ENCODE measurements at regions not wholly inside any gene's neighbourhood (a gene's known extent, or its start where the extent isn't known, plus 50 kb on each side); places are given as distances from the start of the nearest gene placed in this dataset.

DNA sequence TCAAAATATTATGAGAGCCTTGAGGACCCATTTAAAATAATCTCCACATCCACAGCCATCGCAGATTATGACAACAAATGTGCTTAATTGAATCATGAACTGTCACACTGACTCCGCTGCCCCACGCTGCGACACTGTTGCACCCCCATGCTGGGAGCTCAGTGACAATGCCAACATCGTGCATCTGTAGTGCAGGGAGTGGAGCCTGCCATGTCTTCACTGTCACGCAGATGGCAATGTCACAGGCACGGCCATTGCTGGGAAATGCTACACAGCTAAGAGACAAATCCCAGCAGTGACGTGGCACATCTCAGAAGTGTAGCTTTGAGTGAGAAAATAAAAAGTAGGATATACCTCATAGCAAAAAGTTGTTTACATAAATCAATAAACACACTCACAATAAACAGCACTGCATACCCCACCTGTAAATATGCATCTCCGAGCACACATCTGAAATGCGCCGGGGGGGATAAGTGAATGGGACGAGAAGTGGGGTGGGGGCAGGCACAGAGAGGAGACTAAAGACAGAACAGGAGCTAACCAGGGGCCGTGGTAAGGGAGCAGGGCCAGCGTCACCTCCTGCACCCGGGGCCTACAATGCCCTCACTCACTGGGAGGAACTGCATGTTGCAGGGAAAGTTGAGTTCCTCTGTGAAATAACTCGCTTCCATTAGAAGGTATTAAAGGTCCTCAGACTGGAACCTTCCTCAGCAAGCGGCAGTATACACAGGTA lies 349.9 kb downstream of the THBS2 start:
- H3K18ac ChIP-seq (ENCODE audit: low read length) = no peak overlapping the region
- no peak overlapping the region for H3K56ac ChIP-seq (ENCODE audit: low read length)
- no peaks in the 10 kb centered on the region for H3K79me1 ChIP-seq (ENCODE audit: low read length)
- no peak overlapping the region for H3K4me2 ChIP-seq (ENCODE audit: low read length)
- no peak overlapping the region for H3K9ac ChIP-seq (ENCODE audit: low read length)
- no peaks in the 10 kb centered on the region for H3K4me1 ChIP-seq (ENCODE audit: control insufficient read depth, low read depth, low read length)
- no peak overlapping the region for H3K27ac ChIP-seq (ENCODE audit: low read depth, low read length)
- H2BK120ac ChIP-seq (ENCODE audit: low read depth, low read length) = no peak overlapping the region
- no peak overlapping the region for H2AK5ac ChIP-seq (ENCODE audit: low read length)
- H3K4ac ChIP-seq (ENCODE audit: low read depth, low read length) = no peak overlapping the region
- no peak overlapping the region for H3K23ac ChIP-seq (ENCODE audit: low read length)
- H4K5ac ChIP-seq (ENCODE audit: low read length) = no peak overlapping the region
- no peaks in the 10 kb centered on the region for H3K36me3 ChIP-seq (ENCODE audit: control insufficient read depth, insufficient read depth, low read length)
- H3K4me3 ChIP-seq (ENCODE audit: low read length) = no peak overlapping the region
- no peak overlapping the region for H4K8ac ChIP-seq (ENCODE audit: low read depth, low read length)
- DNase-seq = no peak
- WGBS (ENCODE audit: extremely low coverage, insufficient coverage, low lambda C conversion rate) = no CpG with 5 or more reads among the region's 17 CpGs
- no peaks in the 10 kb centered on the region for H3K79me2 ChIP-seq (ENCODE audit: control insufficient read depth, insufficient read depth, low read length)
- no peaks in the 10 kb centered on the region for H3K27me3 ChIP-seq (ENCODE audit: insufficient read depth, low read length, poor library complexity)
- no peak overlapping the region for H2BK5ac ChIP-seq (ENCODE audit: low read length)
- no peak overlapping the region for H2BK15ac ChIP-seq (replicated peaks; ENCODE audit: low read depth)

DNA sequence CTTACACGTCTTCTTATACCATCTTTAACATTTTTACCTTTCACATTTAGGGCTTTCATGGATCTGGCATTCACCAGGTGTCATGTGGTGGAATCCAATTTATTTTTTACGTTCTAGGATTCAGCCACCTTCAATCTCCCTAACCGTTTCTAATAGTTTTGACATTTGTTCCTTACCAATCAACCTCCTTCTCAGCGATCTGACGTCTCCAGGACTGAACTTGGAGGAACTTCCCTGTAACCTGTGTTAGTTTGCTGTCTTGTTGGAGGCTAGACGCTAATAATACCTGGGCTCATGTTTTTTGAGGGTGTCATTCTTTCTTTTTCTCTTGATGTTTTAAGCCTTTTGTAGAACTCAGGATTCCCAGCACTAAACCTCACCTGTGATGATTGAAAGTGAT lies 351.6 kb downstream of the THBS2 start:
- Histone ChIP-seq H4K8ac (ENCODE audit: low read depth, low read length) (no peak overlapping the region), H2BK5ac (ENCODE audit: low read length) (no peak overlapping the region), H3K27ac (ENCODE audit: low read depth, low read length) (no peak overlapping the region)

DNA sequence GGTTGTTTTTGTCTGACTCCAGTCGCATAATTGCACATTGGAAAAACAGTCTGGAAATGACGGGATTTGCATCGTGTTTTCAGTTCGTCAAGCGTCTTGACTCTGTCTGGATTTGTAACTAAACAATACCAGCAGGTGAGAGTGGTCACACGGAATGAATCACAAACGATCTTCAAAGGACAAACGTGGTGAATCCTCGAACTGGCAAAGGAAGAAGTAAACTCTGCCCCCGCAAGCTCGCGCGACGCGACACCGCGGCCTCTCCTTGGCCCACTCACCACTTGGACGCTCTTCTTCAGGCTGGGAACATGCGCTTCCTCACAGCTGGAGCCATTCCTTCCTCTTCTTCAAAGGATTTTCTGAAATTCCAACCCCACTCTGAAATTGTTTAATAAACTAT lies 352.6 kb downstream of the THBS2 start:
- no CpG with 5 or more reads among the region's 19 CpGs for WGBS (ENCODE audit: extremely low coverage, insufficient coverage, low lambda C conversion rate)
- Histone ChIP-seq H3K79me1 (ENCODE audit: low read length) (no peaks in the 10 kb centered on the region), H4K8ac (ENCODE audit: low read depth, low read length) (no peak overlapping the region)

More for the DNA sequence above, 351.6 kb downstream of the THBS2 start:
- no peaks in the 10 kb centered on the region for H3K79me1 ChIP-seq (ENCODE audit: low read length)
- no peaks in the 10 kb centered on the region for H3K27me3 ChIP-seq (ENCODE audit: insufficient read depth, low read length, poor library complexity)
- no peak overlapping the region for H4K5ac ChIP-seq (ENCODE audit: low read length)
- H2BK15ac ChIP-seq (replicated peaks; ENCODE audit: low read depth) = no peak overlapping the region
- H3K36me3 ChIP-seq (ENCODE audit: control insufficient read depth, insufficient read depth, low read length) = no peaks in the 10 kb centered on the region
- H3K18ac ChIP-seq (ENCODE audit: low read length) = no peak overlapping the region
- H3K79me2 ChIP-seq (ENCODE audit: control insufficient read depth, insufficient read depth, low read length) = no peaks in the 10 kb centered on the region
- no peak overlapping the region for H2BK120ac ChIP-seq (ENCODE audit: low read depth, low read length)
- H2AK5ac ChIP-seq (ENCODE audit: low read length) = no peak overlapping the region
- no peaks in the 10 kb centered on the region for H3K4me1 ChIP-seq (ENCODE audit: control insufficient read depth, low read depth, low read length)
- 100% methylated on average over 1 of the region's 6 CpGs for WGBS (ENCODE audit: extremely low coverage, insufficient coverage, low lambda C conversion rate)
- H3K4me2 ChIP-seq (ENCODE audit: low read length) = no peak overlapping the region
- no peak for DNase-seq
- no peak overlapping the region for H3K56ac ChIP-seq (ENCODE audit: low read length)
- no peak overlapping the region for H3K23ac ChIP-seq (ENCODE audit: low read length)
- H3K9ac ChIP-seq (ENCODE audit: low read length) = no peak overlapping the region
- no peak overlapping the region for H3K4me3 ChIP-seq (ENCODE audit: low read length)
- no peak overlapping the region for H3K4ac ChIP-seq (ENCODE audit: low read depth, low read length)

DNA sequence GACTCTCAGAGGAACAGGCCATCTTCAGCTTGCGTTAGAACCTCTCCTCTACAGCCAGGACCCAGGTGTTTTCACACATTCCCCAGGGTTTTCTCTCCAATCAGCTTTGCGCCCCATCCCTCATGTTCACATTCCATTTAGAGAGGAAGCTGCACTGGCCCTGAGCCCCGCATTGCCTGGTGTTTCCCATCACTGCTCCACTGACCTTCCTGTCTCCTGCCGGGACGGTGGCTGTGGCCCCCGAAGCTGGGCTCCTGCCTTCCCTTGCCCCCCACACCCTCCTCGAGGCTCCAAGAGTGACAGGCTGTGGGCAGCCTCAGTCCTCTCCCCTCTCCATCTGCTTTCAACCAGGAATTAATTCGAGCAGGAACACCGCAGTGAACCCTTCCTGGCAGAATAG lies 357.3 kb downstream of the THBS2 start:
- H3K27ac ChIP-seq (ENCODE audit: low read depth, low read length) = no peak overlapping the region
- no CpG with 5 or more reads among the region's 9 CpGs for WGBS (ENCODE audit: extremely low coverage, insufficient coverage, low lambda C conversion rate)
- no peak overlapping the region for H3K18ac ChIP-seq (ENCODE audit: low read length)
- H3K9ac ChIP-seq (ENCODE audit: low read length) = no peak overlapping the region
- no peak overlapping the region for H2BK5ac ChIP-seq (ENCODE audit: low read length)
- no peak overlapping the region for H2BK120ac ChIP-seq (ENCODE audit: low read depth, low read length)
- no peak overlapping the region for H2BK15ac ChIP-seq (replicated peaks; ENCODE audit: low read depth)
- H2AK5ac ChIP-seq (ENCODE audit: low read length) = no peak overlapping the region
- H3K4me1 ChIP-seq (ENCODE audit: control insufficient read depth, low read depth, low read length) = peaks cover 3% of the 10 kb centered on the region
- H3K36me3 ChIP-seq (ENCODE audit: control insufficient read depth, insufficient read depth, low read length) = no peaks in the 10 kb centered on the region
- no peak overlapping the region for H3K4me2 ChIP-seq (ENCODE audit: low read length)
- no peaks in the 10 kb centered on the region for H3K79me2 ChIP-seq (ENCODE audit: control insufficient read depth, insufficient read depth, low read length)
- H3K27me3 ChIP-seq (ENCODE audit: insufficient read depth, low read length, poor library complexity) = no peaks in the 10 kb centered on the region
- H3K79me1 ChIP-seq (ENCODE audit: low read length) = no peaks in the 10 kb centered on the region
- no peak overlapping the region for H4K5ac ChIP-seq (ENCODE audit: low read length)
- H3K4ac ChIP-seq (ENCODE audit: low read depth, low read length) = no peak overlapping the region
- no peak overlapping the region for H3K4me3 ChIP-seq (ENCODE audit: low read length)
- DNase-seq = peak; percentile 16
- no peak overlapping the region for H4K8ac ChIP-seq (ENCODE audit: low read depth, low read length)
- no peak overlapping the region for H3K23ac ChIP-seq (ENCODE audit: low read length)
- H3K56ac ChIP-seq (ENCODE audit: low read length) = no peak overlapping the region

More for the DNA sequence above, 352.6 kb downstream of the THBS2 start:
- Histone ChIP-seq H3K4me1 (ENCODE audit: control insufficient read depth, low read depth, low read length) (no peaks in the 10 kb centered on the region), H2BK5ac (ENCODE audit: low read length) (no peak overlapping the region), H3K27ac (ENCODE audit: low read depth, low read length) (no peak overlapping the region), H2BK120ac (ENCODE audit: low read depth, low read length) (no peak overlapping the region), H3K27me3 (ENCODE audit: insufficient read depth, low read length, poor library complexity) (no peaks in the 10 kb centered on the region), H2BK15ac (replicated peaks; ENCODE audit: low read depth) (no peak overlapping the region), H3K4me2 (ENCODE audit: low read length) (no peak overlapping the region), H3K4ac (ENCODE audit: low read depth, low read length) (no peak overlapping the region), H2AK5ac (ENCODE audit: low read length) (no peak overlapping the region), H3K9ac (ENCODE audit: low read length) (no peak overlapping the region), H3K79me2 (ENCODE audit: control insufficient read depth, insufficient read depth, low read length) (no peaks in the 10 kb centered on the region), H4K5ac (ENCODE audit: low read length) (no peak overlapping the region), H3K36me3 (ENCODE audit: control insufficient read depth, insufficient read depth, low read length) (no peaks in the 10 kb centered on the region), H3K23ac (ENCODE audit: low read length) (no peak overlapping the region), H3K56ac (ENCODE audit: low read length) (no peak overlapping the region), H3K18ac (ENCODE audit: low read length) (no peak overlapping the region), H3K4me3 (ENCODE audit: low read length) (no peak overlapping the region)
- DNase-seq = no peak

DNA sequence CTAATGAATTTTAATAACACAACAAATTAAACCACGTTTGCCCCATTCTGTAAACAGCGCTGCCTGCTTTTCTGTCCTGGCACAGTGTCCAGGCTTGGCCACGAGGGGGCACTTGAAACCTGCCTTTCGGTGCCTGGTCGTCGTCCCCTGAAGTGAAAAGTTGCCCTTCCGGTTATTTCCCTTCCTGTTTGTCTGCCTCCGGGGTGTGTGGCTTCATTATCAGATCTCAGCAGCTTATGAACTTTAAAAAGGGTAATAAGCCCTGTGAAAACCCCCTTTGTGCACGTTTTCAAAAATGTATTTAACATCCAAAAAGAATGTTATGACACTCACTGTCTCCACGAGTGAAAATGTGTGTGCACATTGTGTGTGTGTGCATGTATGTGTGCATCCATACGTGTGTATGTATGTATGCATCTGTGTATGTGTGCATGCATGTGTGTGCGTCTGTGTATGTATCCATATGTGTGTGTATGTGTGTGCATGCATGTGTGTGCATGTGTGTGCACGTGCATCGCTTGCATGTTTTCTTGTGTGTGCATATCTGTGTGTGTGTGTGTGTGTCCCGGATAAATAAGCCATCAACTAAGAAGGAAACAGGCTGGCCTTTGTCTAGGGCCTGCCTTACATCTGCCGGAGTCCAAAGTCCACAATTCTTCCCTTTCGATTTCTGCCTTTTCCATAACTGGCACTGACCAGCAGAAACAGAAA lies 358.4 kb downstream of the THBS2 start:
- Histone ChIP-seq H3K4me3 (ENCODE audit: low read length) (no peak overlapping the region), H3K27ac (ENCODE audit: low read depth, low read length) (no peak overlapping the region)
- peak; percentile 86 for DNase-seq

More for the DNA sequence above, 358.4 kb downstream of the THBS2 start:
- no peak overlapping the region for H3K18ac ChIP-seq (ENCODE audit: low read length)
- H2BK5ac ChIP-seq (ENCODE audit: low read length) = peak overlapping the region; percentile 20
- peak overlapping the region; percentile 66 for H3K56ac ChIP-seq (ENCODE audit: low read length)
- no peak overlapping the region for H2BK120ac ChIP-seq (ENCODE audit: low read depth, low read length)
- WGBS (ENCODE audit: extremely low coverage, insufficient coverage, low lambda C conversion rate) = no CpG with 5 or more reads among the region's 17 CpGs
- peaks cover 3% of the 10 kb centered on the region for H3K4me1 ChIP-seq (ENCODE audit: control insufficient read depth, low read depth, low read length)
- no peaks in the 10 kb centered on the region for H3K27me3 ChIP-seq (ENCODE audit: insufficient read depth, low read length, poor library complexity)
- no peak overlapping the region for H3K4ac ChIP-seq (ENCODE audit: low read depth, low read length)
- H3K79me1 ChIP-seq (ENCODE audit: low read length) = no peaks in the 10 kb centered on the region
- no peak overlapping the region for H3K9ac ChIP-seq (ENCODE audit: low read length)
- H3K79me2 ChIP-seq (ENCODE audit: control insufficient read depth, insufficient read depth, low read length) = no peaks in the 10 kb centered on the region
- no peaks in the 10 kb centered on the region for H3K36me3 ChIP-seq (ENCODE audit: control insufficient read depth, insufficient read depth, low read length)
- H4K5ac ChIP-seq (ENCODE audit: low read length) = no peak overlapping the region
- no peak overlapping the region for H2BK15ac ChIP-seq (replicated peaks; ENCODE audit: low read depth)
- H3K23ac ChIP-seq (ENCODE audit: low read length) = no peak overlapping the region
- peak overlapping the region; percentile 43 for H2AK5ac ChIP-seq (ENCODE audit: low read length)
- no peak overlapping the region for H3K4me2 ChIP-seq (ENCODE audit: low read length)
- H4K8ac ChIP-seq (ENCODE audit: low read depth, low read length) = no peak overlapping the region
